Muscle of back (tissue), 3 donors: ENCODE measurements at regions not wholly inside any gene's neighbourhood (a gene's known extent, or its start where the extent isn't known, plus 50 kb on each side); places are given as distances from the start of the nearest gene placed in this dataset.

Experiments used
- DNase-seq, 3 donors: peaks; one replicate each; pipeline versions ENCODE4 v3.0.0 to v3.0.0-alpha.2; 2013

DNA sequence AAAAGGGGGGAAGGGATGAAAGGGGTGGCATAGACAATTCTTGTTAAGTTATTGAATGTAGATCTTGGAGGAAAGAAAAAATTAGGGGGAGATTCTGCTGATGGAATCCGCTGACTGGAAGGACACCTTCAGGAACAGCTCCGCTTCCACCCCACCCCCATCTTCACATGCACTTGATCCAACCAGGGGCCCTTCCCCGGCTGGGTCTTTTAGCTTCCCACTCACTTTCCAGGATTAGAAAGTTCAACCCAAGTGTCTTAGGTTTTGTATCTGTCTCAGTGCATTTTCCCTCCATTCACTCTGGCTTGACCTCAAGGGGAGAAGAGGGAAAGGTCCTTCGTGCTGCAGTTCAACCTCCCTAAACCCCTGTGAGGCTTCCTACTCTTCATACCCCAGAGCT, 141.4 kb downstream of the IRS2 start:
- DNase-seq, result no peak

DNA sequence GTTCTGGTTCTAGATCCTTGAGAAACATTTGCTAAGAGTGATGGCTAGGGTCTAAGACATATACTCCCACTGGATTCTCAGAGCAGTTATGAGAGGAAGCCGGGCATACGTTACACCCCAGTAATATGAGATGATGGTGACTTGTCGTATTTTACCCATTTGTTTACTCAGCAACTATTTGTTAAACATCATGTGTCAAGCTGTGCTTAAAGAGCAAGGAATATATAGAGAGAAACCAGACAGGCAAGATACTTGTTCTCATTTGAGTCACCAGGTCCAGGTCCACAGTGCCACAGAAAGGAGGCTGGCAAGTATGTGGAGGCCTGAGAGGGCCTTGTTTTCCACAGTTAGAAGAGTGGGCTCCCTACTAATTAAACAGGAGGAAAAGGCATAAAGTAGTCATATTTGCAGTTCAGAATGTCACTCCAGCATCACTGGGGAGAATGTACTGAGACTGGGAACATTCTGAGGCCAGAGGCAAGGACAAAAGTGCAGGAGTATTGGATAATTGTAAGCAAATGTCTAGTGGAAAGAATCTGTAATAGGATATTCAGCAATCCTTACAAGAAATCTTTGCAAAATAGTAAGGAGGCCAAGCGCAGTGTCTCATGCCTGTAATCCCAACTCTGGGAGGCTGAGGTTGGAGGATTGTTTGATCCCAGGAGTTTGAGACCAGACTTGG, 142.2 kb downstream of the IRS2 start:
- no peak for DNase-seq

DNA sequence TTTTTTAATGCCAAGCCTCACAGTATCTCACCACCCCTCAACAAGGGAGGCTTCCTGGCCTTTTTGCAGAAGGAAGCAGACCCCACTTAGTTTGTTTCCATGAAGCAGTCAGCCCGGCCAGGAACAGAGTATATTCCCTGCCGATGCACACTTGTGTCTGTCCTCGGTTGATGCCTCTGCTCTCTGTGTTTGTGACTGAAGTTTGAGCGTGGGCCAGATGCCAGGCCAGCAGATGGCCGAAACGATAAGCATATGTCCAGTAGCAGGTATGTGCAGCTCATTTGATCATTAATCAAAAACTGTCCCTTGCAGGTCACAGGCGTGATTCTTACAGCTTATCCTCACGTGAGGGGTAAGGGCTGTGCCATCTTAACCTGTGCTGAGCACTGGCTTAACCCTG, 144.0 kb downstream of the IRS2 start:
- no peak for DNase-seq

DNA sequence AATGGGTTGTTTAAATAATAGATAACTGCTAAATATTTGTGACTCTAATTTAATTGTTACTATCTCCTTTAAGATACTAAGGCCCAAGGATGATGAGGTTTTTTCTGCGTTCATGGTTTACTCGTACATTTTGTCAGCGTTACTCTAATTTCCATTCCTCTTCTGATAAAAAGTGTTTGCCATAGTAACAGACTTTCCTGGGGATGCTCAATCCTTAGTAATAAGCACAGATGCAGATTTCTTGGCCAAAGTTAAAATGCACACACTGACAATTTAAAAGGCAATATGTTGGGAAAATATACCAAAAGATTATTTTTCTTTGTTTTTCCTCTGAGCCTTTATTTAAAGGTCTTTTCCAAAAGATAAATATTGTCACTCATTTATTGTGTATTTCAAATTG, 149.6 kb downstream of the IRS2 start:
- no peak for DNase-seq

DNA sequence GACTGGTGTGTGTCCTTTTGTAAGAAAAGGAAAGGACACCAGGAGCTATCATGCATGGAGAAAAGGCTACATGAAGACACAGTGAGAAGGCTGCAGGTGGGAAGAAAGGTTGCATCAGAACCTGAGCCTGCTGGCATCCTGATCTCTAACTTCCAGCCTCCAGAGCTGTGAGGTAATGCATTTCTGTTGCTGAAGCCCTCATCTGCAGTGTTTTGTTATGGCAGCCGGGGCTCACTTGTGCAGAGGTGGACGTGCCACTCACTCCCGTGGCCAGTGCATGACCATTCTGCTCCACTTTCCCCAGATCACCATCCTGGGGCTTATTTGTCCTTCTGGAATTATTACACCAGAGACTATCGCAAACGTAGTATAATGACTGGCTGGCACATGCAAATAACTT, 155.3 kb downstream of the IRS2 start:
- DNase-seq, result no peak

DNA sequence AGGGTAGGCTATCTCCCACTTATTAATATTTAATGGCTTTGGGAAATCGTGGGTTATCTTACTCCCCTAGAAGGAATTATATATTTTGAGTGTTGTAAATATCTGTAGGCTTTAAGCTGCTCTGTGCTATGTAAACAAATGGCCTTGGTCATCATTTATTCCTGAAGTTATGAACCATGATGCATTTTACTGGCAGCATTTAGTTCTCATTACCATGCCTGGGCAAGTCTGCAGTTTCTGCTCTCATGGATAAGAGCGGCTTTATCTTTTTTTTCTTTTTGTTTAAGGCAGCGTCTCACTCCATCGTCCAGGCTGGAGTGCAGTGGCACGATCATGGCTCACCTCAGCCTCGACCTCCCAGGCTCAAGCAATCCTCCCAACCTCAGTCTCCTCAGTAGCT, 156.1 kb downstream of the IRS2 start:
- DNase-seq, result no peak

DNA sequence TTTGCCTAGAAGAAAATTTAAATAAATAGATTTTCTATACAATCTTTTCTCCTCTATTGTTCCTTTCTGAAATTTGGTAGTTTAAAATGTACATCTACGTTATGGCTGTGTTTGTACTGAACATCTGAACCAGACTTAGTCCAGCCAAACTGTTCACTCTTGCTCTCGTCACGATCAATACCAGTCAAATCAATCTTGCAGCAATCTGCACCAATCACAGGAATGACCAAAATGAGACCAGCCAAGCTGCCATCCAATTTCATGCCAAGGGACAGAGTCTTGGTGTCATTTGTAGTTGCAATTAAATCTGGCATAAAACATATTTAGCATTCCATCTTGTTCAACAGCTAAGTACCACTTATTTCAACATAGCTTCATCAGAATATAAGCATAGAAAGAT, 156.6 kb downstream of the IRS2 start:
- no peak for DNase-seq

DNA sequence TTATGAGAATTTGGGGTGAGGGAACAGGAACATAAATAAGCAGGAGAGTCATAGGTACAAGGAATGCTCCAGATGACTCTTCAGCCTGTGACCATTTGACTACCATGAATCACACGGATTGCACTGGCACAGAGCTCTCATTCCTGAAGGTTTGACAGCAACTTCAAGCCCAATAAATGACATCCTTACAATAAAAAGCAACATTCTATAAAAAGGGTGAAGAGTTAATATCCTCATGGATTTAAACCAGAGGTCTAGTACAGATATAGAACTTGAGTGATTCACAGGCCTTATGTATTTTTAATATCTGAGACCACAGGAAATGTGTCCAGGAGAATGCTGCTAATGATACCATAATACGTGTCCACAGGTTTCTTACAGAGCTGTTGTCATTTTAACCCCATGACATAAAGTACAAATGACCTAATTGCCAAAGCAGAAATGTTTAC, 158.1 kb downstream of the IRS2 start:
- DNase-seq, result peak in 1 of 3 donors; percentile 66

DNA sequence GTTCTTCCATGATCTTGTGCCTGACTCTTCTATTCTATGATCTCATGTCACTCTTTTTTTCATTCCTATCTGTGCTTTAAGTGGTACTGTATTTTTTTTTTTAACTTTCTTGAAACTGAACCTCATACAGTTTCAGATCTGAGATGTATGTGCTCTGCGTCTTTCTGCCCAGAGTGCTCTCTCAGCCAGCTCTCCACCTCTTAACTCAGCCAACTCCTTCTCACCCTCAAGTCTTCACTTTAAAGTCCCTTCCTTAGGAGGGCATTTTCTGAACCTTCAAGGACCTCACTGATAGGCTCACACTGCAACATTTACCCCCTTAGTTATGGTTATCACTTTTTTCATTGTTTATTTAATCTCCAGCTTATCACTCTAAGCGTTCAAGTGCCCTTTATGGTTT, 158.7 kb downstream of the IRS2 start:
- no peak for DNase-seq

DNA sequence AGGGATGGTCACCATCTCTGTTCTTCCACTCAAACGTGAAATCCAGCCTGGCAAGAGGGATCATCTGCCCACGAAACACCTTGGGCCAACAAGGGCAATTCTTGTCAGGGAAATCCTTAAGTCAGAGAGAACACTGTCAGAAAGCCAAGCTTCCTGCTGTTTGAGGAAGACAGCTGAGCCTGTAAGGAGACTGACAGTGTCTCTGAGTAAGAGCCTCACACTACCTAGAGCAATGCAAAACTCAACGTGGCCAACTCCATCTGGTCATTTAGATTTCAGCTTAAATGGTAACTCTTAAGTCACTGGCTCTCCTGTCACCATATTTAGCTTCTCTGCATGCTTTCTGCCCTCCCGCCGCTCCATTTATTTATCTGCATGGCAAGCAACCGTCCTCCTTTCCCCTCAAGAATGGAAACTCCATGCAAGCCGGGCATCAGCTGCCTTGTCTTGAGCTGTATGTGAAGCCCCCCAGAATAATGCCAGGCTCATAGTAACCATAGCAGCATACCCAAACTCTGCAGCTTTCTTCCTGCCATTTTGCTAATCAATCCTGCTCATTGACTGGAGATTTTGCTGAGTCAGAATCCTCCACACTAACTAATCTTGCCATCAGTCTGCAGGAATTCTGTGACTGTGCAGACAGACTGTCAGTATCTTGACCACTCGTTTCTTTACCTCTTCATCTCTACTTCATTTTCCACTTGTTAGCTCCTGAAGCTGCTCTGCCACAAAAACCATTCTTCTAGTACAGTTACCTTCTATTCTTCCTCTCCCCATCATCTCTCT, 159.8 kb downstream of the IRS2 start:
- no peak for DNase-seq

DNA sequence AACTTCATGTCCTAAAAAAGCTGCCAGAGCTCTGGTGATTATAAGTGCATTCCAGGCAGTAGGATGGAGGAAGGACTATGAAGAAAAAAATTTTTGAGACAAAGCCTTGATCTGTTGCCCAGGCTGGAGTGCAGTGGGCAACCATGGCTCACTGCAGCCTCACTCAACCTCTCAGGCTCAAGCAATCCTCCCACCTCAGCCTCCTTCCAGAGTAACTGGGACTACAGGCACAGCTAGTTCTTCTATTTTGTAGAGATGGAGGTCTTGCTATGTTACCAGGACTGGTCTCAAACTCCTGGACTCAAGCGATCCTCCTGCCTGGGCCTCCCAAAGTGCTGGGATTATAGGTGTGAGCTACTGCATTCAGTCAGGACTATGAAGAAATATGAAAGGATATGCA, 161.2 kb downstream of the IRS2 start:
- no peak for DNase-seq

DNA sequence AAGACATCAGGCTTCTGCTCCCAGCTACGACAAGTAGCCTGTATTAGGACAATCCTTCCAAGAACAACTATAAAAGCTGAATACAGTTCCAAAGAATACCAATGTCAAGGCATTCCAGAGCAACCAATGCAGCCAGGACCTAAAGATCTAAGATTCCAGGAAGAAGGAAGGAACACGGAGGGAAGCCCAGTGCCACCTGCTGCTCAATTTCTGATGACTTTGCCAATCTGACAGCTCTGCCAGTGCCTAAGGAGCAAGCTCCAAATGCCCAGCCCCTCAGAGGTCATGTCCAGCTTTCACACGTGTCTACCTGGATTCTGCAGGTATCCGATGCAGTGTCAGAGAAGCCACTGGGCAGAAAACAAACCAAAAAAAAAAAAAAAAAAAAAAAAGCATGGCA, 164.4 kb downstream of the IRS2 start:
- no peak for DNase-seq

DNA sequence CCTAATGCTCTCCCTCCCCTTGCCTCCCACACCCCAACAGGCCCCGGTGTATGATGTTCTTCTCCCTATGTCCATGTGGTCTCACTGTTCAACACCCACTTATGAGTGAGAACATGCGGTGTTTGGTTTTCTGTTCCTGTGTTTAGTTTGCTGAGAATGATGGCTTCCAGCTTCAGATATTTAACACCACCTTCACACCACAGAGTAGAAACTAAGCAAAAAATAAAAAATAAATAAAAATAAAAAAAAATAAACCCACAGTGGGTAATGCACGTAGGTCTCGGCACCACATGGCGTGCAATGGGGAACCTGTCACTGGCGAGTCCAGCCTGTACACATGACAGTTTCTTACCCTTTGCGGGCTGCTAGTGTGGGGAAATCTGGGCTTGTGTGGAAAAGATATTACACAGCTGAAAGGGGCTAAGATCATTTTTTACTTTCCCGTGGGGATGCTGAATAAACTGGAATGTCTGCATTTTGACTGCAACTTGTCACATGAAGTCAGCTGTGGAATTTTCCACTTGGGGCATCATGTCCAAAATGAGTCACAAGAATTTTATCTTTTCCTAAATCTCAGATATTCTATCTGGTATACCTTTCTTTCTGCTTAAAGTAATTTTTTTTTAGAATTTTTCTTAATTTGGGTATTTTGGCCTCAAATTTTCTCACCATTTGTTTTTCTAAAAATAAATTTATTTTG, 170.5 kb downstream of the IRS2 start:
- no peak for DNase-seq

DNA sequence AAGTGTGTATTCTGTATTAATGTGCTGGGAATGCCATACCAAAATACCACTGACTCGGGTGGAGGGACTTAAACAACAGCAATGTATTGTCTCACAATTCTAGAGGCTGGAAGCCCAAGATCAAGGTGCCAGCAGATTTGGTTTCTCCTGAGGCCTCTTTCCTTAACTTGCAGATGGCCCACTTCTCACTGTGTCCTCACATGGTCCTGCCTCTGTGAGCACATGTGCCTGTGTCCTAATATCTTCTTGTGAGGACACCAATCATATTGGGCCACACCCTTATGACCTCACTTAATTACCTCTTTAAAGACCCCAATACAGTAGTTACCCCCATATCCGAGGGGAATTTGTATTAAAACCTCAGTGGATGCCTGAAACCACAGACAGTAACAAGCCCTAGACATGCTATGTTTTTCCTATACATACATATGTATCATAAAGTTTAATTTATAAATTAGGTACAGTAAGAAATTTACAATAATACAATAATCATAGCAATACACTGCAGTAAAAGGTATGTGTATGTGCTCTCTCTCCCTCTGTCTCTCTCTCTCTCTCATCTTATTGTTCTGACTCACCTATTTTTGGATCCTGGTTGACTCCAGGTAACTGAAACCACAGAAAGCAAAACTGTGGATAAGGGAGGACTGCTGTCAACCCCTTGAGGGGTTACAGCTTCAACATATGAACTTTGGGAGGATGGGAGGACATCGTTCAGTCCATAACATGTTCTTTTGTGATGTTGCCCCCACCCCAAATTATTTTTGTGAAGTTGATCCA, 174.3 kb downstream of the IRS2 start:
- DNase-seq, result no peak

DNA sequence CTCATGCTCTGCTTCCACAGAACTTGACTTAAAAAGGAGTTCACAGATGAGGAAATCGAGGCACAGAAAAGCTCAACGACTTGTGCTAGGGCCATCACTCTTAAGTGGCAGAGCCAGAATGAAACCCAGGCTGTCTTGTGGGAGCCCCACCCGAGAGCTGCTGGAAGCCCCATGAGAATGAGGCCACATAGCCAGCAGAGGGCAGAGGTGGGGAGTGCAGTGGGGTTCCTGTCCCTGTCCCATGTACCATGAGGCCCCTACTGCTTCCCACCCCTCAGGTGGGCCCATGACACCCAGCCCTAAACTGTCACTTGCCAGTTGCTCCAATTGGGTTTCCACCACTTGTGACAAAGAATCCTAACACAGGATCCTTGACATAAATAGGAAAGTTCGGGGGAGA, 175.9 kb downstream of the IRS2 start:
- DNase-seq, result no peak

DNA sequence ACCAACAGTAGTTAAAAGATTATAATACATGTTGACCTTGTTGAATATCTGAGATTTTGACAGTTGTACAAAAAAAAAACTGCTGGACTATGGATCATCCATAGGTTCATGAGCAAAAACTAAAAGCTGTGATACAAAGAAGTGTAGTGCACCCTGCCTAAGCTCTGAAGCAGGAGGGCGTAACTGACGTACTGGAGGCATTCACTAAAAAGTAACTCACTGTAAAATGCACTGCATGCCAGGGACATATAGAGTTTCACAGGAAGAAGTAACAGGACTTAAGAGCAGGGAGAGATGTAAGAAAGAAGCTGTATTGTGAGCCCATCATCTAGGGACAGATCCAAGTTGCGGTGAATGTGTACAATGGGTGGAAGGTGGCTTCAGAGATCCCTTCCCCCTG, 177.9 kb downstream of the IRS2 start:
- DNase-seq, result no peak

DNA sequence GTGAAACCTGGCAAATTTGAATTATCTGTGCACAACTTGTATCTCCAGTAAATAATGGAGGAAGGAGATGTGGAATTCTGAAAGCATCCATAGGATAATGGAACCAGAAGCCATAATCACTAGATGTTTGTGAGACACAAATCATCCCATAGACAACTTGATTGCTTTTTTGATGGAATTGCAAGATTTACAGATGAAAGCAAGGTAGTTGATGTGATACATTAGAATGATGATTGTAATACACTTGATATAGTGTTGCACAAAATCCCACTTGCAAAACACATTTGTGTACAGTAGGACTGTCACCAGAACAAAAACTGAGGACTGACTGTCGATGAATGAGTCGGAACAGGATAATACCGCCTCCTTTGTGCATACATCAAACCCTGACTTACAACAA, 178.3 kb downstream of the IRS2 start:
- DNase-seq, result no peak

DNA sequence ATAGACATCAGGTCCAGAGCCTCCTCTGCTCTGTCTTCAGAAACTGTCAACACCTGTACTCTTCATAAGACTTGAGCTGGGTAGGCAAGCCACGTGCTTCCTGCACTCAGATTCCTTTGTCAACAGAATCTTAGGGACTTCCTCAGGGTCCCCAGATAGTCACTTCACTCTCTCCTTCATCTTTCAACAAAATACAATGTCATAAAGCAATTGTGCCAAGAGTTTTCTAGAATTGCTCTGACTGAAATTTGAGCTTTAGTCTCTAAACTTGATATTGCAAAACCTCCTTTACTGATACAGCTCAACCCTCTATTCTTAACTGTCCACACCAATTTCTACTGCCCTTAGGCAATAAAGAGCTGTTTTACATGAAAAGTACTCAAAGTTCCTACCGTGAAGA, 179.9 kb downstream of the IRS2 start:
- DNase-seq, result no peak

DNA sequence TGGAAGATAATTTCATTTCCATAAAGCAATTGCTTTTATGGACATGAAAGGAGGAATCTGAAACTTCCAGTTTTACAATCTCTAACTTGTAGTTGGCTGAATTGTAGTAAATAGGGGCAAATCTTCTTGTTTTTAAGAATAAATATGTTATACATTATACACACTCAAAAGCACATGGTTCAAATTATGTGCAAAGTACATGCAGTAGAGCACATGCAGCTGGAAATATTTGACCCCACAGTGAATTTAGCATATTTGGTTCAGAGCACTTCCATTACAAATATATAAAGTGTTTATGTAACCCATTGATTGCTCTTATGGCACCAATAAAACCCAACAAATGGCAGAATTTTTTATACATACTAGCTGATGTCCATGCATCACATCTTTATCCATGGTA, 180.5 kb downstream of the IRS2 start:
- DNase-seq, result peak in 1 of 3 donors; percentile 16

DNA sequence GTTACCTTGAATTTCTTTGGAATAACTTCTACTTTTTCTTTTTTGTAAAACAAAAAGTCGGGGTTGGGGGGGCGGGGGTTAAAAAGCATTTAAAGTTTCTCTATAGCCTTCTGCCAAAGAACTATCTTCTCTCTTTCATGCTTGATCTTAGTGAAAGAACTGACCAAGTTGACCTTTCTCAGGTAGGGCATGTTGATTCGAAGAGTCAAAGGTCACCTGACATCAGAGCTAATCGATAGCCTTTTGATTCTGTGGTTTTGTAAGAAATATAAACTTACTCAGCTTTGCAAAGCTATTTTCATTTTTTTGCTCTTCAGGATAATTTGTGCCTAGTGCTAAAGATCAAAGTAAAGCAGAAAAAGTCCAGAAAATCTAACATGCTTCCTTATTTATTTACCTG, 181.5 kb downstream of the IRS2 start:
- no peak for DNase-seq

DNA sequence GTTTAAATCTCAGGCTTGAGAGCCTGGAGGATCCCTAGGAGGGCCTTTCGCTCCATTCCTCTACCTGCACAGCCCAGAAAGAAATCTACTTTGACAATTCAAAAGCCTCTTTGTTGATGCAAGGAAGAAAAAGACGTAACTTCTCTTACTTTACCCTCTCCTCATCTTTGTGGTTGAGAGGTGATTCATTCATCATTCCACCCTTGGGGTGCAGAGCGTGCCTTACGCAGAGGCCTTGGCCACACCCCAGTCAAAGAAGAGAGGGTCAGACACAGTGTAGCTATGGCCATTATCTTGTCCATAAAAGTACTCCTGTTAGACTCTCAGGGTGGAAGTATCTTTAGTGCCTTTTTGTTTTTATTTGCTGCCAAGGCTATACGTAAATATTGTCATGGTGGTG, 184.0 kb downstream of the IRS2 start:
- DNase-seq, result no peak
